ENCODE measurements at regions not wholly inside any gene's neighbourhood (a gene's known extent, or its start where the extent isn't known, plus 50 kb on each side); places are given as distances from the start of the nearest gene placed in this dataset.
"Not testable (repeated sequence)": the region's sequence is repeated elsewhere in the genome, so short reads cannot be mapped to it uniquely, and the experiment has no call there.

- not testable (repeated sequence) for DNase-seq (ENCODE audit: low spot score); H3K27ac ChIP-seq; H3K36me3 ChIP-seq; H3K4me3 ChIP-seq; H3K4me1 ChIP-seq; H3K27me3 ChIP-seq; H3K9me3 ChIP-seq
Measured at GRCh38 chr2:110031722-110032327, 83.8 kb downstream of the MALL start.

Data from right atrium auricular region (tissue), 2 donors.